NOMO-1 treated with DMSO at 0.1 percent for 48 hours (cell line): ENCODE measurements at regions not wholly inside any gene's neighbourhood (a gene's known extent, or its start where the extent isn't known, plus 50 kb on each side); places are given as distances from the start of the nearest gene placed in this dataset.

Experiments used
- DNase-seq: peaks from one replicate; lab custom pipeline; 2025; ENCODE audit not compliant: unreplicated experiment; lab: John Stamatoyannopoulos, UW

DNA sequence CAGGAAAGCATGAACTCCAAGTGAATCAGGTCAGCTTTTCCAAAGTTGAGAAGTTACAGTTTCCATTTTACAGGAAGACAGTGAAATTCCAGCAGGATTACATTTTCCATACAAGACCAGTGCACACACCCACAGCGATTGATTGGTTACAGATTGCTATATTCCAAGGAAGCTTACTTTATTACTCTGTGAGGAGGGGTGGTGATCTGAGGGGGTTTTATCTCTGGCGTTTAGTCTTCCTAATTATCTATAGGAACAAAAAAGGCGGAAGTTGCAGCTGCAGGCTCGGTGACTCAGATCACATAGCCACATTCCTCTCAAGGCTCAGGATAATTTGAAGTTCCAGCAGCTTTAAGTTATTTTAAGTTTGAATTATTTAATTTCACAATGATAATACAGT, 450.4 kb upstream of the NMUR2 start:
- DNase-seq: no peak

- no peak for DNase-seq
Observed at GRCh38 chr5:152861231-152861630, 456.2 kb upstream of the NMUR2 start.

GRCh38 chr5:152864447-152864846, 459.4 kb upstream of the NMUR2 start:
- no peak for DNase-seq

- no peak for DNase-seq
Observed at GRCh38 chr5:152864991-152865390, 459.9 kb upstream of the NMUR2 start.

DNA sequence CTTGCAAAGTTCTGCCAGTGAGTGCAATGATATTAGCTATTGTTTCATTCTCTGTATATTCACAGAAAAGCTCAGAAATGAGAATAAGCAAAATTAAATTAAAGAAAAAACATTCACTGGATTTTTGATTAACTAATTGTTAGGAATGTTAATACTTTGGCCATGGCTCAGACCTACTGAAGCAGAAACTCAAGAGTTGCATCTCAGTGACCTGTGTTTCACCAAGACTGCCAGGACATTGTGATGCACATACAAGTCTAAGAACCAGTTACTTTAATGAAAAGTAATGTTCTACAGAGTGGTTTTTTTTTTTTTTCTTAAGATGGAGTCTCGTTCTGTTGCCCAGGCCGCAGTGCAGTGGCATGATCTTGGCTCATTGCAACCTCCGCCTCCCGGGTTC, 464.9 kb upstream of the NMUR2 start:
- DNase-seq: no peak

DNA sequence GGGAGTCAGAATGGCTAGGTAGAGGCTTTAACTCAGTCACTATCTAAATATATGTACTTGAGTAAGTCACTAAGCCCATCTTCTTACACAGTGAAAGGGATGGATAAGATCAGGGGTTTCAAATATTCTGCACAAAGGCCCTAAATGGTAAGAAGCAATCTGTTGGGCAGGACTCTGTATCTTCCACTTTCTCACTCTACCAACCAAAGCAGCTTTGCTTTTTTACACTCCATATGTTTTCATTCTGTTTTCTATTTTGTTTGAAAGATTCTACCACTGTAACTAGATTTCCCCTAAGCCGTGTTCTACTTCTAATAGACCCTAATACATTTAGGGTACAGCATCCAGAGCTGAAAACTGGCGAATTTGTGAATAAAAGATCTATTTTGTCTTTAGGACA, 477.5 kb upstream of the NMUR2 start:
- no peak for DNase-seq

DNA sequence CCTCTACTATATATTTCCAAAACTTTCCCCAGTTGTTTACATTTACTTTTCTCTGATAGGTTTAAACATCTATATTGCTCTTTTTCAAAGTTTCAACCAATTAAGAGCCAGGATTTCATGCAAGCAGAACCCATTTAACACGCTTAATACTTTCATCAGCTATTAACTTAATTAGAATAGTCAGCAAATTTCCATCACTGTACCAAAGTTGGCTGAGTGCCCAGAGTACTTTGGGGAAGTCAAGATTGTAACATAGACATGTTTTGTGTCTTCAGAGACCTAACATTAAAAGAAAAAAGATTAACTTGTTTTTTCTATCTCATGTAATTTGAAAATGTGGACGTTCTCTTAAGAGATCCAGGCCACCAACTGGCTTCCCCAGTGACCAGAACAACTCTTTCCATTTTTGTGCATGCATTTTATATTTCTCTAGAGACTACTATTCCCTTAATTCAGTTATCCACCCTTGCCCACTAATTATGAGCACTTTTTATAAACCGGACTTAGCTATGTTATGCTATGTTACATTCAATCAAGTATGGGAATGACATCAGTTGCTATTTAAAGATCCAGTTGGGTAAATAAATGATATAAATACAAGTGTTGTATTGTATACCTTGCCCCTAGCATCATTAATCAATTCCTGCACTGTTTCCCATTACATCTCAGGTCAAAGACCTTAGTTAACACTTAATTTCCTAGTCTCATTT, 478.1 kb upstream of the NMUR2 start:
- no peak for DNase-seq

- DNase-seq: no peak
Observed at GRCh38 chr5:152884006-152884405, 478.9 kb upstream of the NMUR2 start.

DNA sequence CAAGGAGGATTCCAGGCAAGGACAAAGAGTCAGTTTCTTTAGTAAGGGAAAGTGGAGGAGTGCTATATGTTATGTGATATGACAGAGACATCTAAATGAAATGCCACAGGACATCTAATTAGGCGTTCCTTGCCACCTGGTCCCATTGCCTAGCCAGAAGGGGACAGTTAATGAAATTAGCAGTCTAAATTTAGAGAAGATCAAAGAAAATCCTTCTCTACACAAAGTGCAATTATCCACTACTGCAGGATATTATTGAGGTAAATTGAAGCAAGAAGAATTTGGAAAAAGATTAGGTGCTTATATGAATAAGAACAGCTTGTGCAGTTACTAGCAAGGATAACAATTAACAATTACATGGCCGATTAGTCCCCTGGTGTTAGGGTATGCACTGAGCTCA, 495.3 kb upstream of the NMUR2 start:
- DNase-seq: no peak

- DNase-seq: no peak
Observed at GRCh38 chr5:152901754-152902153, 496.7 kb upstream of the NMUR2 start.

DNA sequence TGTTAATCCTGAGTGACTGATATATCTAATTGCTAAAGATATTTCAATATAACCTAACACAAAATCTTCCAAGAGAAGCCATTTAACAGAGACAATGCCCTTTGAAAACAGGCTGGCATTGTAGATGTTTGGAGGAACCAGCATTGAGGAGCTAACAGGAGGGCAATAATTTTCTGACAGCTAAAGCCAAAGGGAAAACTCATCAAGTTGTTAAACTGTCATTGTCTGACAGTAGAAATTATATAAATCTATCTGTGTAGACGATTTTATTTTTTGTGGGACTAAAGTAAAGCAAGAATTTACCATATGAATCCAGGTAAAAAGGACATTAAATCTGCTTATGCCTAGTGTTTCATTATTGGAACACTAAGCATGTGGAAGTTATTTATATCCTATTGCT, 500.2 kb upstream of the NMUR2 start:
- DNase-seq: no peak

DNA sequence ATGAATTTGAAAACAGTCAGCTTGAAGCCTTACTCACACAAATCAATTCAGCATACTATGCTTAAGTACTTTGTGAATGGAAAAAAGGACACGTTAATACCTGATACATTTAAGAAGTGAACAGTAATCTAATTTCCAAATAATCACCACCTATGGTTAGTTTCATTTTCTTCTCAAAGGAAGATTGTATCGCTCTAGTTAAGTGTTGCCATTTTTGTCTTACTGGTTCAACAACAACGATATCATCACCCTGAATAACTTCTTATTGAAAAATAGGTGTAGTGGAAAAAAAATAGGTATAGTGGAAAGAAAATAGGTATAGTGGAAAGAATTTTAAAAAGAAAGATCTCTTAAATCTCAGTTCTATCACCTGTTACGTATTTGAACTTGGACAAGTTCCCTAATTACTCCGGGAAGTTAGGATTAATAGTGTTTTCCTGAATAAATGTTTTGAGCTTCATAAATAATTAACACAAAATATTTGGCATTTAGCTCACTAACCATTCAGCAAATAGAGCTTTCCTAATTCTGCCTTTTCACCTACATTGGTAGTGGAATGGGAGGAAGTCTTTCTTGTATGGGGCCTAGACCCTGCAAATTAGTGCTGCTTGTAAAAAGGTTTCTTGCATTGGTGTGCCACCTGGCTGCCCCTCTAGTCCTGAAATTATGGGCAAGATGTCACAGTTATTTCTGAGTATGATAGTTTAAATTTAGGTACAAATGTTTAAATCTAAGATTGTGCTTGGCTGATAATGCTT, 502.6 kb upstream of the NMUR2 start:
- no peak for DNase-seq

DNA sequence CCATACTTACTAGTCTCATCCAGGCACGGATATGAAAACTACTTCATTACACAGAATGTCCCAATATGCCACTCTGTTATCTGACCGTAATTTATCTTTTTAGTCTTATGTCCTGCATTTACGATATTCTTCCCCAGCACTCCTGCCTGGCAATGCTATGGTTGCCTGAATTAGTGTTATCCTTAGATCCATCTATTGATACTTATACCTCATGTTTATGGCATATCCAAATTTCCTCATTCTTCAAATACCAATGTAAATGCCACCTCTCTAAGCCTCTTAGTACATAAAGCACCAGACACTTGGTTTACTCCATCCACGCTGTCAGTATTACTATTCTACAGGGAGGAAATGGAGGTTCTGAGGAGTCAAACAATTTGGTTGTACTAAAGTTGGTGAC, 507.8 kb upstream of the NMUR2 start:
- no peak for DNase-seq

DNA sequence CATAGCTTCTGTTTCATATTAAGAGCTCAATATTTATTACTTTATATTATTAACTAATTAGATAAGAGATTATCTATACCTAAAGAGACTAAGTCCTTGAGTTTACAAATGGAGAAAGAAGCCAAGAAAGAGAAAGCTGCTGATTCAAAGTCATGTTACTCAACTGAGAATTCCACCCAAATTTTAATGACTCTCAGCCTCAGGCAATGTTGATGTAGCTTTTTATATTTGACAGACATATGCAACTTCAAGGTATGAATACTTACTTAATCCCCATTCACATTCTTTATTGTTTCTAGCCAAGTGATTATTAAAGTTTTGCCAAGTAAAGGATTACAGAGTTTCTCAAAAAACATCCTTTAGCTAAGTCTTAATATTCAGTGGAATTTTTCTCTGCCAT, 527.5 kb upstream of the NMUR2 start:
- DNase-seq: no peak

DNA sequence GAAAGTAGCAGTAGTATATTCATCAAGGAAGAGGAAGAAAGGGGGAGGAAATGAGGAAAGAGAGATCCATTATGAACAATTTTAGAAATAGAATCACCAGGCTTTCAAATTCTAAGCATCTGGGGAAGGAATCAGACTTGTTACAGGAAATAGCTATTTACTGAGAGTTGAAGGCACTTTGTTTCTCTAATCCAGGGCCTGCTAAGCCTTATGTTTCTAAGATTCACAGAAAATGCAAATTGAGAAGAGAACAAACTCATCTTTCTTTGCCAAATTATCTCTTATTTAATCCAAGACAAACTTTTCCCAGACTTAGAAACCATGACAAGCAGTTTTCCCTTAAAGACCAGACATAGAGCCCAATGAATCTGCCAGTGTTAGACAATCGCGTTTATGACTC, 528.0 kb upstream of the NMUR2 start:
- no peak for DNase-seq

- DNase-seq: no peak
Observed at GRCh38 chr5:152938630-152939029, 533.6 kb upstream of the NMUR2 start.

DNA sequence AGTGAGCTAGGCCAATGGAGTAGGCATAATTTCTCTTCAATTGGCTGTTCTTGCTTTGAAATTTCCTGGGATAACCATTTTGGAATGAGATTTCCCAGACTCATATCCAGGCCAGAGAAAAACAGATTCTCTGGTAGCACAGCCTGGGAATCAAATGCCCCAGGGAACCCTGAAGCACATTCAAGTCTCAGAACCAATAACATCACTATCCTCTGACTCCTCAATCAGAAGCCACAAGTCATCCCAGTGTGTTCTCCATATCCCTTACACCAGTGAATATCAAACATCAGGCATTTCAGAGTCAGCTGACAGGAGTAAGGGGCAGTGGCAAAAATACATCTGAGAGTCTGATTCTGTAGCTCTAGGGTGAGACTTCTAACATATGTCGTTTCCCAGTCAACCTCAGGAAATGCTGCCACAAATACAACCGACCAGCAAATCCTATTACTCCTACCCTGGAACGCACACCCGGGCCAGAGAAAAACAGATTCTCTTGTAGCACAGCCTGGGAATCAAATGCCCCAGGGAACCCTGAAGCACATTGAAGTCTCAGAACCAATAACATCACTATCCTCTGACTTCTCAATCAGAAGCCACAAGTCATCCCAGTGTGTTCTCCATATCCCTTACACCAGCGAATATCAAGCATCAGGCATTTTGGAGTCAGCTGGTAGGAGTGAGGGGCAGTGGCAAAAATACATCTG, 537.7 kb upstream of the NMUR2 start:
- no peak for DNase-seq

DNA sequence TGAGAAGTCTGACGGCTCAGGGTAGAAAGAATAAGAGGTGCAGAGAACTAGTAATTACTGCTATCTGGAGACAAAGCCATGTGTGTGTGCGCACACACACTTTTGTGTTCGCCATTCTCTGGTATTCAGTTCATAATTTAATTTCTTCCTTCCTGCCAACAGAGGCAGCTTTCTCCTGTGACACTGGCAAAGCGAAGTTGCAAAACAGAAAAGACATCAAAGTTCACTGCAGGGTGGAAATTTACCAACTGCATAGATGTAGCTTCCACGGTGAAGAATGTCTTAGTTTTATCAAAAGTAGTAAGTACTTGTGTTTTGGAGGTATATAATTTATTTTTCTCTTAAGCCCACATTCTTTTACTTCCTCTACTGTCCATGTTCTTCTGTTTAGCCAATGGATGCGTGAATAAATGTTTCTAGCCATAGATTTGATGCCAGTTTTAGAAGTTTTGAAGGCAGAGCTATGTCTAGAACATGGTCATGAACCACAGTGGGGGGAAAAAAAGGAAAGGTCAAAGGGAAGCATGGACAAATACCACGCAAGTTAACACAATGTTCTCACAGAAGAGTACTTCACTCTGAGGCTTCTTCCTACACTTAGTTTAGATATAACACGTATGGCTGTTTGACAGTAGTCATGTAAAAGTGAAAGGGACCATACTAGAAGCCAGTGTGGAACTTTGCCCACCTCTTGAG, 536.5 kb upstream of the GRIA1 start:
- DNase-seq: no peak

- no peak for DNase-seq
Observed at GRCh38 chr5:152956943-152957613, 533.4 kb upstream of the GRIA1 start.

- DNase-seq: no peak
Observed at GRCh38 chr5:152978141-152978835, 512.2 kb upstream of the GRIA1 start.
